K562 (cell line): ENCODE measurements at regions not wholly inside any gene's neighbourhood (a gene's known extent, or its start where the extent isn't known, plus 50 kb on each side); places are given as distances from the start of the nearest gene placed in this dataset.

Source experiments
- CSDE1 ChIP-seq, 2 experiments: fragments of 450-650 bp; IDR thresholded peaks; 2 replicates each; pipeline ENCODE4 v1.6.1; 2016; ENCODE audit warnings: mild to moderate bottlenecking in 1 of 2
- DACH1 ChIP-seq: fragments of 450-650 bp; IDR thresholded peaks from 2 replicates; pipeline ENCODE4 v1.6.1; 2018; ENCODE audit not compliant: partially characterized antibody
- E2F8 ChIP-seq: fragments of 450-650 bp; IDR thresholded peaks from 2 replicates; pipeline ENCODE4 v1.7.1; 2018; ENCODE audit warnings: mild to moderate bottlenecking, low read depth; ENCODE audit not compliant: partially characterized antibody
- EGR1 ChIP-seq: fragments of 450-650 bp; conservative IDR thresholded peaks from 2 replicates; pipeline ENCODE4 v1.6.1; 2017; ENCODE audit warnings: mild to moderate bottlenecking
- FOXA1 ChIP-seq: fragments of 450-650 bp; IDR thresholded peaks from 2 replicates; pipeline ENCODE4 v1.6.1; 2016; ENCODE audit warnings: mild to moderate bottlenecking, borderline replicate concordance
- FOXO4 ChIP-seq: fragments of 450-650 bp; formaldehyde crosslinking; IDR thresholded peaks from 2 replicates; pipeline ENCODE4 v1.4.0; 2020; ENCODE audit warnings: mild to moderate bottlenecking, moderate library complexity
- IFI16 ChIP-seq: fragments of 250-450 bp; sonication (Bioruptor Pico); IDR thresholded peaks from 2 replicates; pipeline ENCODE4 v2.1.2; 2022; ENCODE audit warnings: mild to moderate bottlenecking, inconsistent platforms
- IRF2 ChIP-seq: sonication (generic); formaldehyde crosslinking; IDR thresholded peaks from 2 replicates; pipeline ENCODE4 v1.8.1; 2022; ENCODE audit warnings: mild to moderate bottlenecking, missing genetic modification reagents
- LCOR ChIP-seq: sonication (generic); formaldehyde crosslinking; IDR thresholded peaks from 2 replicates; pipeline ENCODE4 v1.8.0; 2022; ENCODE audit warnings: mild to moderate bottlenecking, missing genetic modification reagents
- MAX ChIP-seq: sonication (generic); formaldehyde crosslinking; IDR thresholded peaks from 2 replicates; pipeline ENCODE4 v1.9.0; 2022; ENCODE audit warnings: mild to moderate bottlenecking, missing genetic modification reagents
- MCM3 ChIP-seq: fragments of 450-650 bp; IDR thresholded peaks from 2 replicates; pipeline ENCODE4 v1.6.1; 2016
- MEIS2 ChIP-seq: fragments of 450-650 bp; IDR thresholded peaks from 2 replicates; pipeline ENCODE4 v1.6.1; 2014; ENCODE audit warnings: mild to moderate bottlenecking; ENCODE audit not compliant: partially characterized antibody
- MLLT1 ChIP-seq, 2 experiments: fragments of 450-650 bp; IDR thresholded peaks; 2 replicates each; pipeline ENCODE4 v1.6.1; 2016
- NR1H2 ChIP-seq: sonication (generic); formaldehyde crosslinking; IDR thresholded peaks from 2 replicates; pipeline ENCODE4 v1.4.0; 2020; ENCODE audit warnings: mild to moderate bottlenecking, missing genetic modification reagents
- SREBF2 ChIP-seq: sonication (generic); formaldehyde crosslinking; IDR thresholded peaks from 2 replicates; pipeline ENCODE4 v1.4.0; 2020; ENCODE audit warnings: mild to moderate bottlenecking, missing genetic modification reagents
- STAT5B ChIP-seq: fragments of 250-450 bp; sonication (Bioruptor Pico); IDR thresholded peaks from 2 replicates; pipeline ENCODE4 v1.8.0; 2021; ENCODE audit warnings: mild to moderate bottlenecking, inconsistent platforms
- THAP12 ChIP-seq: fragments of 250-450 bp; sonication (Bioruptor Pico); IDR thresholded peaks from 2 replicates; pipeline ENCODE4 v1.9.0; 2021; ENCODE audit warnings: mild to moderate bottlenecking, inconsistent platforms
- VEZF1 ChIP-seq: fragments of 200-800 bp; sonication (Bioruptor generic); IDR thresholded peaks from 2 replicates; pipeline ENCODE4 v1.6.1; 2017; ENCODE audit warnings: missing genetic modification characterization, missing compliant biosample characterization
- ZNF212 ChIP-seq: fragments of 450-650 bp; formaldehyde crosslinking; IDR thresholded peaks from 2 replicates; pipeline ENCODE4 v1.4.0; 2020; ENCODE audit warnings: mild to moderate bottlenecking
- ZNF3 ChIP-seq: fragments of 250-450 bp; sonication (Bioruptor Pico); IDR thresholded peaks from 2 replicates; pipeline ENCODE4 v1.5.0; 2021; ENCODE audit warnings: mild to moderate bottlenecking, moderate library complexity

GRCh38 chr9:94166236-94166975, 82.1 kb downstream of the PTPDC1 start (continued):
- TF ChIP-seq E2F8 (peak; percentile 88), FOXO4 (CRISPR knock-in tag) (no peak), MAX (CRISPR knock-in tag) (peak; percentile 73), IRF2 (0 out of 2 replicates have a peak, but pooled peaks have one; percentile 47), VEZF1 (CRISPR knock-in tag) (peak; percentile 99), MCM3 (no peak), DACH1 (no peak), MLLT1 (IDR thresholded peaks at IDR 0.05) (no peak), MEIS2 (peak; percentile 73), ZNF3 (CRISPR knock-in tag) (no peak), STAT5B (CRISPR knock-in tag) (no peak), NR1H2 (CRISPR knock-in tag) (no peak), EGR1 (peak; percentile 69), FOXA1 (no peak), ZNF212 (no peak), SREBF2 (CRISPR knock-in tag) (no peak), IFI16 (CRISPR knock-in tag) (no peak), THAP12 (CRISPR knock-in tag) (peak; percentile 88), CSDE1 (IDR thresholded peaks at IDR 0.05) (no peak), LCOR (no peak)
